ENCODE measurements at regions not wholly inside any gene's neighbourhood (a gene's known extent, or its start where the extent isn't known, plus 50 kb on each side); places are given as distances from the start of the nearest gene placed in this dataset.
"Not testable (repeated sequence)": the region's sequence is repeated elsewhere in the genome, so short reads cannot be mapped to it uniquely, and the experiment has no call there.

DNA sequence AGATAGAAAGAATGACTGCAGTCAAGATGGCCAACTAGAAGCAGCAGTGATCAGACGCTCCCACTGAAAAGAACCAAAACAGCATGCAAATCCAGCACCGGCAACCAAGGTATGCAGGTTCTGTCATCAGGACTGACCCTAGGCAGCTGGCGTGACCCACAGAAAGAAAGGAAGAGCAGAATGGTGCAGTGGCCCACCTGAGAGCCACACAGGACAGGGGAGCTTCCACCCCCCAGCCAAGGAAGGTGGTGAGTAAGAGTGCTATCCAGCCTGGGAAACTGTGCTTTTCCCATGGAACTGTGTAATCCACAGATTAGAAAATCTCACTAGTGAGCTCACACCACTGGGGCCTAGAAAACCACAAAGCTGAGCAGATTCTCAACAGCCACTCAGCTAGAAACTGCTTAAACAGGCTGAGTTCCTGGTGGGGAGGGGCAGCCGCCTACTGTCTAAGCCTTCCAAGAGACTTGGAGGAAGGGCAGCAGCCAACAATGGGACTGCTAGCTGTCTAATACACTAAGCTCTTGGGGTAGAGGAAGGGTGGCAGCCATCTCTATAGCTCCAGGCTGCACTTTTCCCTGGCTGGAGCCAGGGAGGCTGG lies 127.9 kb downstream of the EVA1A start:
- no peak for DNase-seq

GRCh38 chr2:75431763-75432162 lies 129.0 kb downstream of the EVA1A start:
- DNase-seq = no peak

GRCh38 chr2:75431276-75431675 lies 129.5 kb downstream of the EVA1A start:
- DNase-seq = no peak

- not testable (repeated sequence) for DNase-seq
Observed at GRCh38 chr2:75430449-75430848, 130.3 kb downstream of the EVA1A start.

GRCh38 chr2:75428646-75429443 lies 131.9 kb downstream of the EVA1A start:
- peak in 13 of 56 donors; percentile 1 to 31 (median 7) for DNase-seq

GRCh38 chr2:75428060-75428459 lies 132.7 kb downstream of the EVA1A start:
- no peak for DNase-seq

DNA sequence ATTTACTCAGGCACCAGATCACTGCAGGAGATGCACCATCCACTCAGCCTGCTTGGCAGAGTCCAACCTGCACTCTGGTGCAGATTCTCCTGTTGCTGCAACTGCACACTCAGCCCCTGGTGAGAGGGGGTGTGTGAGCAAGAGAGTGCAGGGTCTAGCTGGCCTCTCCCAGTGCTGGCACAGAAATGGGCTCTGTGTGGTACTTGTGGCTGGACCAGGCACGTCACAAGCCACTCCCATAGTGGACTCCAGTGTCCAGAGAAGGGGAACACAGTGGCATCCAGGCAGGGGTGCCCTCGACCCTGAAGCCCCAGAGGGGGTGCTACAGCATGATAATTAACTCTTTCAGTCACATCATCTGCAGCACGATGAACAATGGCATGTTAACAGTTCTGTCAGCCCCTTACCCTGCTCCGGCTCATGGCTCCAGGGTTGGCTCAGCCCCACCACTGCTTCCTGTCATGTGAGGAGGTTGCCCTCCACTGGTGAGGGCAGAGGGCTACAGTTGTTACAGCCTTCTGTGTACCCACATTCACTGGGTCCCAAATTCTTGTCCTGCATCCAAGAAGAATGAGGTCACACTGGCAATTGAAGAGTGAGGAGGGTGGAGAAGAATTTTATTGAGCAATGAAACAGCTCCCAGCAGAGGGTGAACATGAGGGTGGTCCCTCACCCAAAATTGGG lies 135.7 kb downstream of the EVA1A start:
- DNase-seq = no peak

DNA sequence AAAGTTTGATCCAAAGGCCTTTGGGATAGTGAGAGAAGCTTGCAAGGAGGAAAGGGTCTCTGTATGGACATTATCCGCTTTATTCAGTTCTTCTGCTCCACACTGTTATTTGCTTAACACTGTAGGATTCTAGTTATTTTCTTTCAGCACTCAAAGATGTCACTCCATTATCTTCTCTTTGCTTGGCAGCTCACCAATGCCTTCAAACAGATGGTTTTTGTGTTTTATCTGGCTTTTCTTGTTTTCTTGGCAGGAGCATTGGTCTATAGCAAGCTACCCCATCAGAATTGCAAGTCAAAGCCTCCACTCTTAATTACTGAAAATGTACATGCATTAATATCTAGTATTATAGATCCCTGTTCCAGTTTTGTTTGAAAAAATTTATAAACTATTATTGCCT lies 138.8 kb downstream of the EVA1A start:
- DNase-seq = no peak

GRCh38 chr2:75416420-75417342 lies 144.1 kb downstream of the EVA1A start:
- DNase-seq = no peak

DNA sequence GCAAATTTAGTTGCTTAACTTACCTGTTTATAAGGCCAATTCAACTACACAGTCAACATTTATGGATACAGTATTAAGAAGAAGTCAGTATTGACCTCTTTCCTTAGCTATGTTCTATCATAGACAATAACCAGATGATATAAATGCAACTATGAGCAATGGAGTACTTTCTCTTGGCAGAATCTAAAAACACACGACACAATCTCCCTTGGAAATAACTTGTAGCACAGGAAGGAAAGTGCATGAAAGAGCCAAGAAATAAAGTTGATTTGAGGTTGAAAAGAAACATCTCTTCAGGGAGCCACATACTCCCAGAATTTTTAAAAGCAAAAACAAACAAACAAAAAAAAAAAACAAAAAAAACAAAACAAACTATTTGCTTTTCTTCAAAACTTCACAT lies 145.0 kb downstream of the EVA1A start:
- no peak for DNase-seq

DNA sequence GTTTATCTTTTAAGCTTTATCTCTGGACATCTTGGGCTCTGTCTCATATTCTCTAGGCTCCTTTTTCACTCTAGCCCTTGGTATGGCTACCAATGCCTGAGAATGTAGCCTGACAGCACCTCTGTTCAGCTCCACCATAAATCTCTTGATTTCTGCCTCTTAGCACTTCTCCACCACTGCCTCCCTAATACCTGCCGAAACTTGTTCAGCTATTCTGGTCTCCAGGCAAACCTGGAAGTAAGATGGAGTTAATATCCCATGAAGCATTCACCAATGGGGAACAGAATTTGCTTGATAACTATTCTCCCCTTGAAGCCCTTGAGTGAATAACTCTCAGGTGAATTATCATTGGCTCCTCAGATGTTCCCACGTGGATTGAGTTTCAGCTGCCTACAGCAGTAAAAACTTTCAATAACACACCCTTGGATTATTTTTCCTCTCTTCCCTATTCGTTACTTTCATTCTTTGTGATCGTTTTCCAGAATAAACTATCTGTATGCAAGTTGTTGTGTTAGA lies 145.6 kb downstream of the EVA1A start:
- DNase-seq = no peak

GRCh38 chr2:75411574-75411973 lies 149.2 kb downstream of the EVA1A start:
- no peak for DNase-seq

DNA sequence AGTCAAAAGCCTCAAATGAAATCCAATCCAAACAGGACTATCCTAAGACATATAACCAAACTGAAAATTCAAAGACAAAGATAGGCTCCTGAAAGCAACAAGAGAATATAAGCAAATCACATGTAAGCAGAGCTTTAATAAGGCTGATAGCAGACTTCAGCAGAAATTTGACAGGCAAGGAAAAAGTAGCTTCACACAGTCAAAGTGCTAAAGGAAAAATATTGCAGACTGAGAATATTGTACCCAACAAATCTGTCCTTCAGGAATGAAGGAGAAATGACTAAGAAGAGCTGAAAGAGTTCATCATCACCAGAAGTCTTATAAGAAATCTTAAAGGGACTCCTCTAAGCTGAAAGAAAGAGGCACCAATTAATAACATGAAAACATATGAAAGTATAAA lies 150.0 kb downstream of the EVA1A start:
- no peak for DNase-seq

DNA sequence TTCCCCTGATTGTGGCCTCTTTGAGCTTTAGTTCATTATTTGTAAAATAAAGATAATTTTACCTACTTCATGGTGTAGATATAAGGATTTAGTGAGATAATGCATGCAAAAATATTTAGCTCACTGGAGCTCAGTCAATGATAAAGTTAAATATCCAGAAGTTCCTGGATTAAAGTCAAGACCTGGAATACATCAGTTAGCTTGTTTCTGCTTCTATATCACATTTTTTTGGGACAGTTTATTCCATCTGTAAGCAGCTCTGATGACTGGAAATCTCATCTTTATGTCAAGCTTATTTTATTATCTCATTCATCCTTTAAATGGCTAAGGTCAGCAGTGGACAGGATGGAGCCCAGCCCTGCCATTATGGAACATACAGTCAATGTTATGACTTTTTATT lies 152.0 kb downstream of the EVA1A start:
- DNase-seq = no peak

- no peak for DNase-seq
Observed at GRCh38 chr2:75407038-75407530, 153.7 kb downstream of the EVA1A start.

DNA sequence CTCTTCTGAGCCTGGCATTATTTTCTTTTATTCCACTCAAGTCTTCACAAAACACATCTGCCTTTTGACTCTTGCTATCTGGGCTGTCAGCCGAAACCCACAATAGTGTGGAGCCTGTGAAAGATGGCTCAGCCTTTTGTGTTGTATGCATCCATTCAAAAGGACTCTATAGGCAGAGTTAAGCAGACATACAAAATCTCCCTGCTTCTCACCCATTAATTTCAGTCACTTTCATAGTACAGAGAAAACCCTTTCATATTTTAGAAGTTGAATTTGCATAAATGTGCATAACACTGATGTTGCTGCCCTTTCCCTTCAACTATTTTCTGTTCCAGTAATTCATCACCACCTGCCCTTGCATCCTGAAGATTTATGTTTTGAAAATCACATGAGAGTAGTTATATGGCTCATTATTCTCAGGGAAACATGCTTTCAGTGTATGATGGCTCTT lies 154.6 kb downstream of the EVA1A start:
- no peak for DNase-seq

- no peak for DNase-seq
Observed at GRCh38 chr2:75405000-75405399, 155.7 kb downstream of the EVA1A start.

GRCh38 chr2:75403991-75404428 lies 156.7 kb downstream of the EVA1A start:
- DNase-seq = peak in 1 of 56 donors; percentile 0

DNA sequence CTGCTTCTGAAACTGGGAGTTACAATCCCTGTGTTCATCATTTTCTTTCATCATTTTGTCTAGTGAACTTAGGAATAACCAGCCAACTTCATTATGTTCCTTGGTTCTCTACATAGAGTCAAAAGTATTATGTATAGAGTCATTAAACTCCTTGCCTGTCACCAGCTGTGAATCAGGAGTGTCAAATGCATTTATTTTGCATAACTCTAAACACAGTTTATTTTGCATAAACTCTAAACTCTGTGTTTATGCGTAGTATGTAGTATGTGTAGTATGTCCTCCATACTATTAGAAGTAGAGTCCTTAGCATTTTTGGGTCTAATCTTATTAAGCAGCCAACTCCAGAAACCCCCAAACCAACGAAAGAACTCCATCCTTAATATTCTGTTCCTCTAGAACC lies 164.4 kb downstream of the EVA1A start:
- DNase-seq = no peak

DNA sequence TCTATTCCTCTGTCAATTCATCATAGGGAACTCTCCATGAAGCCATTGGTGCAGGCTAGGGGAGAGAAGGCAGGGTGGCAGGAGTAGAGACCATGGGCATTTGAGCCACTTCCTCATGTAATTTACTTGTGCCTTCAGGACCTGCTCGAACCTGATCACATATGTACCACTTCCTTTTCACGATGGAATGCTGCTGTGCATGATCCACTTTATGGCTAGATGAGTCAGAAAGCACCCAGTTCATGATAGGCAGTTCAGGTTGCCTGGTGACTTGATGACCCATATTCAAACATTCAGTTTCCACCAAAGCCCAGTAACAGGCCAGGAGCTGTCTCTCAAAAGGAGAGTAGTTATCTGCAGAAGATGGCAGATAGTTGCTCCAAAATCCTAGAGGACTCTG lies 166.0 kb downstream of the EVA1A start:
- not testable (repeated sequence) for DNase-seq

DNA sequence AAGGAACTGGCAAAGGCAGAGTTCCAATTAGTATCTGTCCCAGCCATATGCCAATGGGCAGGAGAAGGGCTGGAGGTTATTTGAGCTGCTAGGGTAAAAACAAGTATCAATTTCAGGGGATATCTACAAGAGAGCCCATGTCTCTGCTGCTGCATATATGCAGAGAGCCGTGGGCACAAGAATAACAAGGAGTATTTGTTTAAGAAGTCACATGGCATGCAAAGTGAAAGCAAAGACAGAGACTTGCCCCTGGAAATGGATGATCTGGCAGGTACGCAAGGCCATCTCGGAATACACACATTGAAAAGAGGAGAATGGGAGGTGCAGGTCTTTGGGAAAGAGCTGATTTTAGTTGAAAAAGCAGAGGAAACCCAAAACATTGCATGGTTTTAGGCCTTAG lies 170.6 kb downstream of the EVA1A start:
- no peak for DNase-seq
